Neural crest cell (in vitro differentiated cells): ENCODE measurements at regions not wholly inside any gene's neighbourhood (a gene's known extent, or its start where the extent isn't known, plus 50 kb on each side); places are given as distances from the start of the nearest gene placed in this dataset.

Experiments used
- DNase-seq: peaks from one replicate; pipeline ENCODE4 v3.0.0; 2021; ENCODE audit warnings: low read depth, mixed read lengths, low spot score
- H3K27ac Mint-ChIP-seq: one replicate; pipeline ENCODE4 v1.8.0; 2021; ENCODE audit warnings: mild to moderate bottlenecking, mixed read lengths; ENCODE audit not compliant: unreplicated experiment
- H3K27me3 Mint-ChIP-seq: 2 replicates; pipeline ENCODE4 v1.8.0; 2021; ENCODE audit warnings: low read depth, mild to moderate bottlenecking, mixed read lengths
- H3K36me3 Mint-ChIP-seq: 2 replicates; pipeline ENCODE4 v1.8.0; 2021; ENCODE audit warnings: low read depth, mild to moderate bottlenecking, mixed read lengths
- H3K4me1 Mint-ChIP-seq: 2 replicates; pipeline ENCODE4 v1.8.0; 2021; ENCODE audit warnings: mixed read lengths
- H3K4me3 Mint-ChIP-seq: one replicate; pipeline ENCODE4 v1.8.0; 2021; ENCODE audit warnings: mild to moderate bottlenecking, mixed read lengths
- H3K9me3 Mint-ChIP-seq: 2 replicates; pipeline ENCODE4 v1.8.0; 2021; ENCODE audit warnings: mixed read lengths
- TF ChIP-seq, protein P1 (sequence below): fragments of 200-600 bp; sonication (generic); conservative IDR thresholded peaks from 2 replicates; pipeline ENCODE4 v1.5.0; 2021; ENCODE audit warnings: antibody characterized with exemption, mild to moderate bottlenecking

DNA sequence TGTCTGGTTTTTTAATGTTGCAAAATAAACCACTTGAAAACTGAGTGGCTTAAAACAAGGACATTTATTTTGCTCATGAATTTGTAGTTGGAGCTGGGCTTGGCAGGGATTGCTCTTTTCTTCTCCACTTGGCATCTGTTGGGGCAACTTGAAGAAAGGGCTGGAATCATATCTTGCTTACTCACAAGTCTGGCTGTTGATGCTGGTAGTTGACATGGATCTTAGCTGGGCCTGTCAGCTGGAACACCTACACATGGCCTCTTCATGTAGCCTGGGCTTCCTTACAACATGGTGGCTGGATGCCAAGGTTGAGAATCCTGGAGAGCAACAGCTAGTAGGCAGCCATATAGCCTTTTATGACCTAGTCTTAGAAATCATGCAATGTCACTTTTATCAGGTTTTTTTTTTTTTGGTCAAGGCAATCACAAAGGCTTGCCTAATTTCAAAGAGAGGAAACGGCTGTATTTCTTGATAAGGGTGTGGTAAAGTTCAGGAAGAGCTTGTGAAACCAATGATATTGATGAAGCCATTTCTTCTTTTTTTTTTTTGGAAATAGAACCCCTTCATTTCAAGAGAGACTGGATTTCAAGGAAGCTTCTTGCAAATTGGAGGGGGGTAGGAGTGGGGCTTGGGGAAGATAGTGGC lies 262.1 kb downstream of the IL20RB start:
- no peaks in the 10 kb centered on the region for H3K4me1 Mint-ChIP-seq
- peaks cover under 1% of the 10 kb centered on the region for H3K9me3 Mint-ChIP-seq
- no peak overlapping the region for H3K4me3 Mint-ChIP-seq
- no peaks in the 10 kb centered on the region for H3K36me3 Mint-ChIP-seq
- DNase-seq: no peak
- TF ChIP-seq, protein P1, sequence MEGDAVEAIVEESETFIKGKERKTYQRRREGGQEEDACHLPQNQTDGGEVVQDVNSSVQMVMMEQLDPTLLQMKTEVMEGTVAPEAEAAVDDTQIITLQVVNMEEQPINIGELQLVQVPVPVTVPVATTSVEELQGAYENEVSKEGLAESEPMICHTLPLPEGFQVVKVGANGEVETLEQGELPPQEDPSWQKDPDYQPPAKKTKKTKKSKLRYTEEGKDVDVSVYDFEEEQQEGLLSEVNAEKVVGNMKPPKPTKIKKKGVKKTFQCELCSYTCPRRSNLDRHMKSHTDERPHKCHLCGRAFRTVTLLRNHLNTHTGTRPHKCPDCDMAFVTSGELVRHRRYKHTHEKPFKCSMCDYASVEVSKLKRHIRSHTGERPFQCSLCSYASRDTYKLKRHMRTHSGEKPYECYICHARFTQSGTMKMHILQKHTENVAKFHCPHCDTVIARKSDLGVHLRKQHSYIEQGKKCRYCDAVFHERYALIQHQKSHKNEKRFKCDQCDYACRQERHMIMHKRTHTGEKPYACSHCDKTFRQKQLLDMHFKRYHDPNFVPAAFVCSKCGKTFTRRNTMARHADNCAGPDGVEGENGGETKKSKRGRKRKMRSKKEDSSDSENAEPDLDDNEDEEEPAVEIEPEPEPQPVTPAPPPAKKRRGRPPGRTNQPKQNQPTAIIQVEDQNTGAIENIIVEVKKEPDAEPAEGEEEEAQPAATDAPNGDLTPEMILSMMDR: no peak
- no peak overlapping the region for H3K27ac Mint-ChIP-seq
- peaks cover 4% of the 10 kb centered on the region for H3K27me3 Mint-ChIP-seq

- Mint-ChIP-seq H3K4me1 (no peaks in the 10 kb centered on the region), H3K27ac (no peak overlapping the region), H3K9me3 (no peaks in the 10 kb centered on the region), H3K4me3 (no peak overlapping the region), H3K36me3 (no peaks in the 10 kb centered on the region), H3K27me3 (peaks cover 4% of the 10 kb centered on the region)
- DNase-seq: no peak
- TF ChIP-seq, protein P1: no peak
Measured at GRCh38 chr3:137222736-137223225, 265.0 kb downstream of the IL20RB start.

- H3K27me3 Mint-ChIP-seq: peaks cover 7% of the 10 kb centered on the region
- TF ChIP-seq, protein P1: no peak
- H3K4me1 Mint-ChIP-seq: no peaks in the 10 kb centered on the region
- no peaks in the 10 kb centered on the region for H3K9me3 Mint-ChIP-seq
- no peaks in the 10 kb centered on the region for H3K36me3 Mint-ChIP-seq
- no peak overlapping the region for H3K4me3 Mint-ChIP-seq
- H3K27ac Mint-ChIP-seq: no peak overlapping the region
- DNase-seq: no peak
Measured at GRCh38 chr3:137224464-137224863, 266.7 kb downstream of the IL20RB start.

DNA sequence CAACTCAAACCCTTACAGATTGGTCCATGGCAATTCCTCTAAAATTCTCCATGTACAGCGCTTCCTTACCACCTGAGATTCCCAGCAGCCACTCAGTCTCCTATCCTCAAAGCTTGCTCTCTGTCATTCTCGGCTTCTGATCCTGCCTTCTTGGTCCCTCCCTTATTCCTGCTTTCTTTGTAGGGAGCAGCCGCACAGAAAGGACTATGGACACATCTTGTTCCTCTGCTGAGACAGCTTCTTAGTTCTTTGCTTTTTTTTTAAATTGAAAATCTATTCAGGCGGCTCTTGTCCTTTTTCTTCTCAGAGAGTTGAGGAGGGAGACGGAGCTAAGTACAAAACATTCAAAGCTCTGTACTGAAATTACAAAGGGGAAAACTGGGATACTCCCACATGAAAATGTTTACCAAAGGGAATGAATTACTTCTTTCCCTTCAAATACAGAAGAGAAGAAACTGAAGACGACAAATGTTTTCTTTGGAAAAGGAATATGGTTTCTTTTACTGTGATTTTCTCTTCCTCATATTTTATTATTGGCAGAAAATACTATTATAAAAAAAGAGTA lies 285.1 kb downstream of the IL20RB start:
- TF ChIP-seq, protein P1: no peak

GRCh38 chr3:137246491-137246890 lies 288.7 kb downstream of the IL20RB start:
- Mint-ChIP-seq H3K27me3 (peaks cover 2% of the 10 kb centered on the region), H3K27ac (no peak overlapping the region)

More for the DNA sequence above, 285.1 kb downstream of the IL20RB start:
- DNase-seq: no peak
- Mint-ChIP-seq H3K27ac (no peak overlapping the region), H3K9me3 (no peaks in the 10 kb centered on the region), H3K27me3 (peaks cover 8% of the 10 kb centered on the region), H3K36me3 (no peaks in the 10 kb centered on the region), H3K4me3 (no peak overlapping the region), H3K4me1 (peaks cover 7% of the 10 kb centered on the region)

More at GRCh38 chr3:137246491-137246890, 288.7 kb downstream of the IL20RB start:
- H3K36me3 Mint-ChIP-seq: no peaks in the 10 kb centered on the region
- DNase-seq: no peak
- no peaks in the 10 kb centered on the region for H3K9me3 Mint-ChIP-seq
- peaks cover 7% of the 10 kb centered on the region for H3K4me1 Mint-ChIP-seq
- TF ChIP-seq, protein P1: no peak
- no peak overlapping the region for H3K4me3 Mint-ChIP-seq
